DMS153 (cell line): ENCODE measurements at regions not wholly inside any gene's neighbourhood (a gene's known extent, or its start where the extent isn't known, plus 50 kb on each side); places are given as distances from the start of the nearest gene placed in this dataset.

Experiments used
- DNase-seq: peaks from one replicate; lab custom pipeline; 2025; lab: John Stamatoyannopoulos, UW

GRCh38 chr3:132236701-132237651 is 80.2 kb upstream of the ACP3 start:
- DNase-seq = no peak

- no peak for DNase-seq
Measured at GRCh38 chr3:132237652-132238032, 79.6 kb upstream of the ACP3 start.

GRCh38 chr3:132239587-132239986 is 77.6 kb upstream of the ACP3 start:
- no peak for DNase-seq

- DNase-seq = no peak
Measured at GRCh38 chr3:132241776-132242514, 75.3 kb upstream of the ACP3 start.

- DNase-seq = no peak
Measured at GRCh38 chr3:132242790-132243189, 74.4 kb upstream of the ACP3 start.

GRCh38 chr3:132245552-132246142 is 71.6 kb upstream of the ACP3 start:
- no peak for DNase-seq

- DNase-seq = no peak
Measured at GRCh38 chr3:132246212-132246611, 71.0 kb upstream of the ACP3 start.

- DNase-seq = no peak
Measured at GRCh38 chr3:132247211-132247610, 70.0 kb upstream of the ACP3 start.

GRCh38 chr3:132248490-132248889 is 68.7 kb upstream of the ACP3 start:
- no peak for DNase-seq

GRCh38 chr3:132253262-132253878 is 63.8 kb upstream of the ACP3 start:
- DNase-seq = peak; percentile 7

GRCh38 chr3:132254076-132254755 is 63.0 kb upstream of the ACP3 start:
- no peak for DNase-seq

GRCh38 chr3:132255041-132255745 is 62.0 kb upstream of the ACP3 start:
- no peak for DNase-seq

- peak; percentile 11 for DNase-seq
Measured at GRCh38 chr3:132256989-132257388, 60.2 kb upstream of the ACP3 start.

- no peak for DNase-seq
Measured at GRCh38 chr3:132261506-132261905, 55.7 kb upstream of the ACP3 start.

GRCh38 chr3:132262305-132262704 is 54.9 kb upstream of the ACP3 start:
- no peak for DNase-seq

GRCh38 chr3:132262956-132263355 is 54.3 kb upstream of the ACP3 start:
- no peak for DNase-seq

- DNase-seq = no peak
Measured at GRCh38 chr3:132265028-132265427, 52.2 kb upstream of the ACP3 start.

- DNase-seq = no peak
Measured at GRCh38 chr3:132265488-132265887, 51.7 kb upstream of the ACP3 start.

GRCh38 chr3:132267391-132267993 is 49.7 kb upstream of the ACP3 start:
- no peak for DNase-seq
